ENCODE measurements at regions not wholly inside any gene's neighbourhood (a gene's known extent, or its start where the extent isn't known, plus 50 kb on each side); places are given as distances from the start of the nearest gene placed in this dataset.

- DNase-seq: no peak
Observed at GRCh38 chr13:52975969-52976368, 52.6 kb upstream of the OLFM4 start.

GRCh38 chr13:52975161-52975560 is 53.5 kb upstream of the OLFM4 start:
- DNase-seq: no peak

GRCh38 chr13:52974711-52975110 is 53.9 kb upstream of the OLFM4 start:
- no peak for DNase-seq

- no peak for DNase-seq
Observed at GRCh38 chr13:52969373-52969772, 59.2 kb upstream of the OLFM4 start.

- DNase-seq: peak; percentile 63
Observed at GRCh38 chr13:52968074-52968700, 60.4 kb upstream of the OLFM4 start.

GRCh38 chr13:52961987-52962386 is 66.6 kb upstream of the OLFM4 start:
- DNase-seq: no peak

GRCh38 chr13:52961256-52961910 is 67.2 kb upstream of the OLFM4 start:
- no peak for DNase-seq

- no peak for DNase-seq
Observed at GRCh38 chr13:52955472-52955874, 73.1 kb upstream of the OLFM4 start.

- DNase-seq: no peak
Observed at GRCh38 chr13:52954838-52955237, 73.8 kb upstream of the OLFM4 start.

- no peak for DNase-seq
Observed at GRCh38 chr13:52950436-52950956, 78.1 kb upstream of the OLFM4 start.

GRCh38 chr13:52949742-52950141 is 78.9 kb upstream of the OLFM4 start:
- DNase-seq: no peak

GRCh38 chr13:52949044-52949443 is 79.6 kb upstream of the OLFM4 start:
- DNase-seq: no peak

GRCh38 chr13:52947921-52948373 is 80.7 kb upstream of the OLFM4 start:
- DNase-seq: no peak

- no peak for DNase-seq
Observed at GRCh38 chr13:52945348-52945747, 83.3 kb upstream of the OLFM4 start.

- no peak for DNase-seq
Observed at GRCh38 chr13:52944697-52945096, 83.9 kb upstream of the OLFM4 start.

GRCh38 chr13:52938065-52938464 is 89.6 kb upstream of the PCDH8 start:
- DNase-seq: no peak

GRCh38 chr13:52936806-52937205 is 88.4 kb upstream of the PCDH8 start:
- DNase-seq: no peak

GRCh38 chr13:52934258-52934657 is 85.8 kb upstream of the PCDH8 start:
- DNase-seq: no peak

- DNase-seq: no peak
Observed at GRCh38 chr13:52933547-52934210, 85.2 kb upstream of the PCDH8 start.

GRCh38 chr13:52933099-52933498 is 84.7 kb upstream of the PCDH8 start:
- DNase-seq: no peak

GRCh38 chr13:52932649-52933048 is 84.2 kb upstream of the PCDH8 start:
- no peak for DNase-seq

GRCh38 chr13:52931539-52932431 is 83.3 kb upstream of the PCDH8 start:
- DNase-seq: no peak

GRCh38 chr13:52931131-52931530 is 82.7 kb upstream of the PCDH8 start:
- DNase-seq: no peak

All from left hindlimb (tissue), 1 donor.